ENCODE measurements at regions not wholly inside any gene's neighbourhood (a gene's known extent, or its start where the extent isn't known, plus 50 kb on each side); places are given as distances from the start of the nearest gene placed in this dataset.

GRCh38 chr4:89379511-89380044, 72.0 kb upstream of the GPRIN3 start:
- TF ChIP-seq CTCF (IDR thresholded peaks at IDR 0.05; ENCODE audit: borderline replicate concordance, insufficient read depth, low read depth, low read length): no peak
- no peak overlapping the region for H3K4me3 ChIP-seq (ENCODE audit: low read depth, low read length)

- H3K4me3 ChIP-seq (ENCODE audit: low read depth, low read length): no peak overlapping the region
- no peak for TF ChIP-seq CTCF (IDR thresholded peaks at IDR 0.05; ENCODE audit: borderline replicate concordance, insufficient read depth, low read depth, low read length)
These were observed 65.8 kb upstream of the GPRIN3 start for GRCh38 chr4:89373394-89373793.

GRCh38 chr4:89371614-89372013, 64.0 kb upstream of the GPRIN3 start:
- H3K4me3 ChIP-seq (ENCODE audit: low read depth, low read length): no peak overlapping the region
- no peak for TF ChIP-seq CTCF (IDR thresholded peaks at IDR 0.05; ENCODE audit: borderline replicate concordance, insufficient read depth, low read depth, low read length)

- no peak for TF ChIP-seq CTCF (IDR thresholded peaks at IDR 0.05; ENCODE audit: borderline replicate concordance, insufficient read depth, low read depth, low read length)
- H3K4me3 ChIP-seq (ENCODE audit: low read depth, low read length): no peak overlapping the region
These were observed 62.0 kb upstream of the GPRIN3 start for GRCh38 chr4:89369581-89369980.

GRCh38 chr4:89368861-89369260, 61.3 kb upstream of the GPRIN3 start:
- TF ChIP-seq CTCF (IDR thresholded peaks at IDR 0.05; ENCODE audit: borderline replicate concordance, insufficient read depth, low read depth, low read length): no peak

GRCh38 chr4:89365776-89366175, 58.2 kb upstream of the GPRIN3 start:
- TF ChIP-seq CTCF (IDR thresholded peaks at IDR 0.05; ENCODE audit: borderline replicate concordance, insufficient read depth, low read depth, low read length): no peak
- no peak overlapping the region for H3K4me3 ChIP-seq (ENCODE audit: low read depth, low read length)

More at GRCh38 chr4:89368861-89369260, 61.3 kb upstream of the GPRIN3 start:
- H3K4me3 ChIP-seq (ENCODE audit: low read depth, low read length): no peak overlapping the region

- H3K4me3 ChIP-seq (ENCODE audit: low read depth, low read length): no peak overlapping the region
- TF ChIP-seq CTCF (IDR thresholded peaks at IDR 0.05; ENCODE audit: borderline replicate concordance, insufficient read depth, low read depth, low read length): no peak
These were observed 57.8 kb upstream of the GPRIN3 start for GRCh38 chr4:89365375-89365774.

All from GM12875 (cell line).